Caki2 (cell line): ENCODE measurements at regions not wholly inside any gene's neighbourhood (a gene's known extent, or its start where the extent isn't known, plus 50 kb on each side); places are given as distances from the start of the nearest gene placed in this dataset.

Experiments
- DNase-seq: peaks from one replicate; pipeline ENCODE4 v3.0.0-alpha.2; 2015; ENCODE audit warnings: low read depth
- in situ Hi-C: cut with HindIII; loops from 2 replicates; pipeline ENCODE4 v1.10.0; 2016; ENCODE audit warnings: low sequenced_read_pairs, low pct_unique_long_range_greater_than_20kb, mixed read lengths

DNA sequence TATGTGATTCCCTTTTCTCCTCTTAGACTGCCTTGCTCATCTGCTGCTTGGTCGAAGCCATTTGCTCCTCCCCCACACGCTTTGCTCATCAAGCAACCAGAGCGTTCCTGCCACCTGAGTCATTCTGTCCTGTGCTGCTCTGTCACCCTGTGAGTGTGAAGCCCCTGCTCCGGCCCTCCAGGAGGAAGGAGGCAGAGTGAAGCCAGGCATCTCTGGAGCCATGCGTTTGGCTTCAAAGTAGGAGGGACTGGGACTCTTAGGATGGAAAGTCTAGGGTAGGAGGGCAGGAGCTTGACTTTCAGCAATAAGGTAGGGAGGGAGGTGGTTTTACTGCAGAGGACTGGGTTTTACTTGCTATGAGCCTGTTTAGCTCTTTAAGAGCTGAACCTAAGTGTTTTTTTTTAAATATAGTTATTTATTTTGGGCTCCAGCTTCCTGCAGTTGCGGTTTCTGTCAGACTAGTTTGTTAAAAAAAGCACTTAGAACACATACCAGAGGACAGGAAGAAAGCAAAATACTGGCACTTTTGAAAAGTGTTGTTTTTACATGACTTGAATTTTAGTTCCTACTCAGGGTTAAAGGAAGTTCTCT lies 63.6 kb downstream of the SPINK2 start:
- in situ Hi-C loops, result no loop called here
- peak; percentile 93 for DNase-seq

DNA sequence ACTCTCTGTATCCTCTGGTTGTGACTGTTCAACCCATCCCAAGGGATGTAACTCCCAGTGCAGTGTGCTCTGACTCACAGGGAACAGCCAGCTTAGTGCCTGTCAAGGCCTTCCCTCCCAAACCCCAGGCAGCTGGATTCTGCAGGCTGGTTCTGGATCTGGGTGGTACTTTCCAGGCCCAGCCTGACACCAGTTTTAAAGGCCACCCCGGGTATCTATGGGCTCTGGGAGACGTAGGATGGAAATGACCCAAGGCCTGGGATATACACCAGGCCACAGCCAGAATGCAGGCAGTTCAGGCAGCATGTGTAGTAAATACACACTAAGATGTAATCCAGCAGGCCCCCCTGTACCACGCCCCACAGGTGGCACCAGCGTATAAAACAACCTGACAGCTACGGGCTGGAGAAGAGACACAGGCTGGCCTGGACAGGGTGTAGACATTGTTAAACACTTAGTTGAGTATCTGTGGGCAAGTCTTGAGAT lies 64.2 kb downstream of the SPINK2 start:
- DNase-seq, result no peak
- in situ Hi-C loops, result no loop called here

DNA sequence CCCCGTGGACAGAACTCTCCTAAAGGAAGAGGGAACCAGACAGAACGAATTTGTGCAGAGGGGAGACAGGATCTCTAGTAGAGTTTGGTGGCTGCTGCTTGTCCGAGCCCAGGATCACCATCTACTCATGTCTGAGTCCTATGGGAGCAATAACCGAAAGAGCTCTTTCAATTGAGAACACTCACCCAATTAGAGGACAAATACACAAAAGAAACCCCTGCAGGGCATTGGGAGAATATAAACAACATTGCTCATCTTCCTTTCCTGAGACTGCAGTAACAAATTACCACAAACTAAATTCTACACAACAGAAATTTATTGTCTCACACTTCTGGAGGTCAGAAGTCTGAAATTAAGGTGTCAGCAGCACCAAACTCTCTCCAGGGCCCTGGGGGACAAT lies 65.6 kb downstream of the SPINK2 start:
- in situ Hi-C loops, result no loop called here

DNA sequence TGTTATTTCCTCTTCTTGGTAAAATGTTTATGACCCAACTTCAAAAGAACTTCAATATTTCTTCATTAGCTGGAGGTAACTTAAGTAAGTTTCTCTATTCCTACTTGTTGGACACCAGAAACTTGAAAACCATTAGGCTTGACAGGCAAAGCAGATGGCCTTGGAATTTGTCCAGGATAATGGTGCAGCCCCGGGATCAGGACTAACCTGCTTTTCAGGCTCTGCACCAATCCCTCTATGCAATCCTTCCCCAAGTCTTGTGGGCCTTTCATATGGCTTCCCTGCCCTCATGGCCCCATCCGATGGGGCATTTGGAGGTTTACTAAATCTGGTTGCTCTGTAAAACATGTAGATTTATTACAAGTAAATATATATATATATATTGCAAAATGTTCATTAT lies 68.5 kb downstream of the SPINK2 start:
- DNase-seq, result no peak
- in situ Hi-C loops, result no loop called here

More for the DNA sequence above, 65.6 kb downstream of the SPINK2 start:
- no peak for DNase-seq

DNA sequence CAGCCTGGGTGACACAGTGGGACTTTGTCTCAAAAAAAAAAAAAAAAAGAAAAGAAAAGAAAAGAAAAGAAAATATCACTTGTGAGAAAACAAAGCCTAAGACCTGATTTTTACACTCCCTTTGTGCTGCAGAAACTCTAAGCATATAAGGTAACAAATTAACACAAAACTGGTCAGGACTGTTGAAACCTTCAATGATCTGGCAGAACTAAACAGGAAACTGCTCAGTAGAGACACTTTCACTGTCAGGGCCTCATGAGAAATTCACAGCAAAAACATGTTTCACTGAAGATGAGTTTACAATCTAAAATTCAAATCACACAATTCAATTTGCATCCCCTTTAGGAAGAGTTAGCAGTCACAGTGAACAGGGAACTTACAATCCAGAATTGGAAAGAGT lies 69.1 kb upstream of the HOPX start:
- in situ Hi-C loops, result no loop called here
- no peak for DNase-seq

DNA sequence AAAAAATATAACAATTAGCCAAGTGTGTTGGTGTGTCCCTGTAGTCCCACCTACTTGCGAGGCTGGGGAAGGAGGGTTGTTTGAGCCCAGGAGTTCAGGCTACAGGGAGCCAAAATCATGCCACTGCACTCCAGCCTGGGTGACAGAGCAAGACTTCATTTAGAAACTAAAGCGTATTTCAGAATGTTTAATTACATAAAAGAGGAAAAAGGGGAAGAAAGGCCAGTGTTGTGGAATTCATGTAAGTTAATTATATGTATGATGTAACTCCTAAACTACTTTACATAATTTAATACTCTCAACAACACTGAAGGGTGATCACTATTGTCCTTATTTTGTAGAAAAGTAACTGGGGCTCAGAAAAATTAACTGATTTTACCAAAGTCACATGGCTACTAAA lies 67.2 kb upstream of the HOPX start:
- DNase-seq, result no peak
- in situ Hi-C loops, result no loop called here

DNA sequence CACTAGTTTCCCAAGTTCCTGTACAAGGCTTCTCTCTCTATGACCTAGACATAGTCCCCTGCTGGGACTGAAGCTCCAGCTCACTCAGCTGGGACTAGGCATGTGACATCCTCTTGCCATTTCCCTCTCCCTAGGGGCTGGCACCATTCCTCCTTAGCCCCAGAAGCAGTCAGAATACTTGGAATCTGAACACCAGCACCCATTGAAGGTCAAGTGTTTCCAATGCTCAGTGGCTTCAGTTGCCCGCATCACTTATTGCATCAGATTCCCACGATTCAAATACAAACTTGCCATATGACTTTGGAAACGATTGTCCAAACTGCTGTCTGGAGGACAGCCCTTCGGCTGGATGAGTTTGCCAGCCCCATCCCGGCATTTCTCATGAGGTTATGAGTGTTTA lies 65.5 kb upstream of the HOPX start:
- DNase-seq, result no peak
- in situ Hi-C loops, result no loop called here

DNA sequence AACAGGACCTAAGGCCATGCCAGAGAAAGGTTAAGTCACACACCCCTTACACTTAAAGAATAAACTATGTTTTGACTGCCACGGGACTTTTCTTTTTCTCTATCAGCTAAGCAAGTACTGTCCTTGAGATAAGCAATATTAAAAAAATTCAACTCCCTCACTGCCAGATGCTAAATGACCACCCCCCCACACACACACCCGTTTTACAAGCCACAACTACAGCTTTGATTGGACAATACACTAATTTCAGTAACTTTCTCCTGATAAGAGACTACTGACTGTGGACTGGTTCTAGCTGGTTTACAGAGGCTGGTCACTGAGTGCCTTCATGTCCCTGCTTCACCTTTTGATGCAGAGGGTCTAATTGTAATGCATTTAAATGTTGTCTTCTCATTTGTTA lies 63.9 kb upstream of the HOPX start:
- in situ Hi-C loops, result no loop called here
- no peak for DNase-seq

DNA sequence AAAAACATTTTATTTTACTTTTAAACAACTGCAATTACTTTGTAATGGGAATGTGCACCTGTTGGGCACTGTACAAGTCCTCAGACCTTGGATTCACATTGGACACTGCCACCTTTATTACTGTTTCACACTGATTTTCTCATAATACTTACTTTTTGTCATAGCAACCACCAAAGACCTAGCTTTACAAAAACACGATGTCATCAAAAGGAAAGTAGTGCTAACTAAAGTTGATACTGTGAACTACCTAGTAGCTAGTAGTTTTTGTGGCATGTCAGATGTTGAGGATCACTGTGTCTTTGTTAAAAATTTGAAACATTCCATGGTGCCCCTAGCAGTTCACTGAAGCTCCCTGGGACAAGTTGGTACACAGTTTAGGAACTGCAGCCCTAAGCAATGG lies 62.9 kb upstream of the HOPX start:
- no peak for DNase-seq
- in situ Hi-C loops, result no loop called here

DNA sequence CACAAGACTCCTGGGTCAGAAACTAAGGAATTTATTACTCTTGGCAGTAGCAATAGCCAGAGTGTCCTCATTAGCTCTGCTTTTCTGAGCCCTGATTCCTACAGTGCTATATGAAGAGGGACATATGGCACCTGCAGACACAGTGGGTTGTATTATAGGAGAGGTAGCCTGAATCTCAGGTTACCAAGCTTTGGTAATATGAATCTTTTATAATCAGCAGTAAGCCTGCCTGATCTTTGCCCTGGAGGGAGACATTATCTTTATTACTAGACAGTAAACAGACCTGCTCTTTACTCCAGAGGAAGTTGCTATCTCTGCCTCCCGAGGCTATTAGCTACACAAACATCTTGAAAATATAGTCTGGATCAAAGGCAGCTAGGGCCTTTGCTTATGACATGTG lies 62.5 kb upstream of the HOPX start:
- no peak for DNase-seq
- in situ Hi-C loops, result no loop called here

DNA sequence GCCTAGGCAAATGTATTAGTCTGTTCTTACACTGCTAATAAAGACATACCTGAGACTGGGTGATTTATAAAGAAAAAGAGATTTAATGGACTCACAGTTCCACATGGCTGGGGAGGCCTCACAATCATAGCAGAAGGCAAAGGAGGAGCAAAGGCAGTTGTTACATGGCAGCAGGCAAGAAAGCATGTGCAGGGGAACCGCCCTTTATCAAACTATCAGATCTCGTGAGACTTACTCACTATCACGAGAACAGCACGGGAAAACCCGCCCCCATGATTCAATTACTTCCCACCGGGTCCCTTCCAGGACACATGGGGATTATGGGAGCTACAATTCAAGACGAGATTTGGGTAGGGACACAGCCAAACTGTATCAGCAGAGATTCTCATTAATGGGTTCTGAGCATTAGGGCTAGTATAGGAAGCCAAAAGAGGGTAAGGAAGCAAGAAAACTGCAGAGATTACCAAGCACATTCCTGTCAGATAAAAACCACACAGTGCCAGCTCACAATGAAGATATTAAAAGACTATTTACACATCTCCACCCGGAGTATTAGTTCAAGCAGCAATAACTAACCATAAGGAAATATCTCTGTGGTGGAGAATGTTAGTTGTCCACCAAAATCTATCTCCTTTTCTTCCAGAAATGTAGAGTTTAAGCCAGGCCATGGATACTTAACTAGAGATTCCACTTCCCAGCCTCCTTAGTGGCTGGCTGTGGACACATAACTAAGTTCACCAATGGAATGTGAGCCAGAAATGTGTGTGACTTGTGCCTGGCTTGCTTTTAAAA lies 61.2 kb upstream of the HOPX start:
- in situ Hi-C loops, result no loop called here
- peak; percentile 8 for DNase-seq

DNA sequence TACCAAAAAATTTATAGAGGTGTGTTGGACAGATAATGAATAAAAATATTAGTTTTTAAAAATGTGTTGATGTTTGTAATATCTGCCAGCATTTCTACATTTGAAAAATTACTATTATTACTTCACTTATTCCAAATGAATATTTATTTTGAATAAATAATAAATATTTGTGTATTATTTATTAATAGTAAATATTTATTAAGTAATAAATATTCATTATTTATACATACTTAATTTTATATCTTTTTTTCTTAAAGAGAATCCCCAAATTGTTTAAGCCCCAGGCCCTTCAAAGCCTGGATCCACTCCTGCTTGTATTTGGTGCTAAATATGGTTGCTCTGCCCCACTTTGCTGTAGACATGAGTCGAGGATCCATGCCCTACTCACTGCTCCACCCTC lies 60.5 kb upstream of the HOPX start:
- no peak for DNase-seq
- in situ Hi-C loops, result no loop called here

DNA sequence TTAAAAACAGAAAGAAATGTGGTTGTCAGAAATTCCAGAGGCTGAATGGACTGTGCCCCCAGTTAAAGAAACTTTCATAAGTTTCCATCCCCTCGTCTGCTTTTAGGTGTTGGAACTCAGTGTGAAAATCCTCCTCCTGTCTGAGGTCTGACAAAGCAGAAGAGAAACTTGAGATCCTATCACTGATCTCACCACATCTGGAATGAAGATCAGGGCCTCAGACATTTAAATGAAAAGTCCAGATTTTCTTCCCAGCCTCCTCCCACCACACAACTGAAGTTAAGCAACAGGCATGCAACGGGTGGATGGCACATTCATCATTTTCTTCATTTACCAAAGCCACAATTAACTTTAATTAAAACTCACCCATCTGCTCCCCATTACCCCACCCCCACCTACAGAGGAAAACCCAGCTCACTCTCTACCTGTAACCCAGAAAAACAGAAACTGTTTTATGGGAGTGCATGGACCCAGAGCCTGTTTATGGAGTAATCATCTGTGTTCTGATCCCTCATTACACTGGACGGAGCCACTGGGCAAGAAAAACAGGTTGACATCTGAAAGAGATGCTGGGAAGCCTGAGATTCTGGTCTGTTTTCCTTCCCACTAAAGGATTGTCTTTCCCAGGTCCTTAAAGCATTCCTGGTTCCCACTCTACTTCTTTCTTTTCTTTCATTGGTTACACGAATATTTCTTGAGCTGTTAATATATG lies 58.1 kb upstream of the HOPX start:
- DNase-seq, result no peak
- in situ Hi-C loops, result no loop called here

DNA sequence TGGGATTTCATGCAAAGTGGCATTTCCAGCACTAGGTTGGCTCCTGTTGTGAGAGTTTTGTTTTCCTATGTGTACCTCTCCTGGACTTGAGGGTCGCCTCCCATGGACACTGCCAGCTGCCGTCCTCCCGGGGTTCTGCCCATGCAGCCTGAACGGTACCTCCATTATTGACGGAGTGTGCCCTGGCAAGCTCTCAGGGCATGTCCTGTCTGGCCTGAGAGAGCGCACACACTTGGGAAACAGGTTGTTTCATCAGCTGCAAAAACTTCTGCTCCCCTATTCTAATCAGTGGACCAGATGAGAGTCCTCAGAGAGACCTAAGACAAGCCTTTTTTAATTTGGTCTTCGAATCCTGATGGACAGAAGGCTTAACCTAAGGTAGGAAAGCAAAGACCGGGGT lies 56.6 kb upstream of the HOPX start:
- in situ Hi-C loops, result no loop called here

DNA sequence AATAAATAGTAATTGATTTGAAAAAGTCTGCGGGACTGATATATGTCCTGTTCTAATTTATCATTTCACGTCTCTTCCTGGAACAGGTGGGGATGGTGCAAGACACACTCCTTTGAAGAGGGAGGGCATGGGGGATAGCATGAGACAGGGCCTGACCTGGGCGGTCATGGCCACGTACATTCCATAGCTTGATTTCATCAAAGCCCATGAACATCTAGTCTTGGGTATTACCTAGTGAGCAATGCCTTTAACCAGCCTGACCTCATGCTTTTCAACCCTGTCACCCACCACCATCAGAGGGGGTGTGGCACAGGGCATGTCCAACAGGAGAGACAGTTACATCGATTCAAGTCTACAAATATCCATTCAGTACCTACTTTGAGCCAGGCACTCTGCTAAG lies 52.3 kb upstream of the HOPX start:
- in situ Hi-C loops, result no loop called here
- DNase-seq, result no peak

More for the DNA sequence above, 56.6 kb upstream of the HOPX start:
- no peak for DNase-seq

DNA sequence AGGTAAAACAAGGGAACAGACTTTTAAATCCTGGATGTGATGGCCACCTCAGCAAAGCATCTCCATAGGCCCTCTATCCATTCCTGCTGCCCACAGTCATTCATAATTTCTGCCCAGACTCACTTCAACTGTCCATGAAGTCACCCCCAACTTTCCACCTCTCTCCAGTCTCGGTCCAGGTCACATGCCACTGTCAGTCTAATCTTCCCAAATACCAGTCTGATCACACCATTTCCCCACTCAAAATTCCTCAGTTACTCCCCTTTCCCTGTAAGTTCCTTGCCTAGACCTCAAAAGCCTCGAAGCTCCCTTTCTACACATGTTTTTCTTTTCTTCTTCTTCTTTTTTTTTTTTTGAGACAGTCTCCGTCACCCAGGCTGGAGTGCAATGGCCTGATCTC lies 51.2 kb upstream of the HOPX start:
- no peak for DNase-seq
- in situ Hi-C loops, result no loop called here

DNA sequence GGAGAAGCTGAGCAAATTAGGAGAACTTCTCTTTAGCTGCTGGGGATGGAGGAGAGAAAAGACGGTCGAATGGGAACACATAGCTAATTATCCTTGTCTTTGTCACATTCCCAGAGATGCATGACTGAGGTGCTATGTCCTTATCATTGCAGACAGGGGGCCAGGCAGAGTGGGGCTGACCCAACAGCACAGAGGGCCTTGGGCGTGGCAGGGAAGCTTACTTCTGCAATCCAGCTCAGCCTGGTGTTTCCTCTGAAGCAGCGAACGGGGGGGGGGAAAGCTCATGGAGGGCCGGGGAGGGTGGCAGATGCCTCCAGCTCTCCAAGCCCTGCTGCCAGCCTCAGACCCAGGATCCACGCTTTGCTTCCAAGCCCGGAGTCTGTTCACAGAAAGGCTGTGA lies 50.8 kb upstream of the HOPX start:
- no peak for DNase-seq
- in situ Hi-C loops, result no loop called here
